GM23338 (cell line): ENCODE measurements at regions not wholly inside any gene's neighbourhood (a gene's known extent, or its start where the extent isn't known, plus 50 kb on each side); places are given as distances from the start of the nearest gene placed in this dataset.

Experiments
- ATAC-seq: fragments of 200-7000 bp; cut with Tn5 transposase; 3 replicates; pipeline ENCODE4 v1.9.1; 2020
- DNase-seq: peaks from one replicate; pipeline ENCODE4 v3.0.0-alpha.2; 2015; ENCODE audit warnings: low spot score
- H2AFZ ChIP-seq: fragments of 200-600 bp; sonication (generic); 2 replicates; pipeline ENCODE4 v1.8.0; 2016; ENCODE audit warnings: antibody characterized with exemption, mild to moderate bottlenecking, moderate library complexity
- H3F3A ChIP-seq: fragments of 200-600 bp; sonication (generic); replicated peaks from 2 replicates; pipeline ENCODE4 v1.8.0; 2017; ENCODE audit warnings: antibody characterized with exemption, mixed run types, low read depth
- H3K27ac ChIP-seq: fragments of 200-600 bp; sonication (generic); 2 replicates; pipeline ENCODE4 v1.6.1; 2016; ENCODE audit warnings: low read depth
- H3K27me3 ChIP-seq: fragments of 200-600 bp; sonication (generic); 2 replicates; pipeline ENCODE4 v1.8.0; 2016; ENCODE audit warnings: mild to moderate bottlenecking, mixed run types, moderate library complexity; ENCODE audit not compliant: insufficient read depth
- H3K36me3 ChIP-seq: fragments of 200-600 bp; sonication (generic); 2 replicates; pipeline ENCODE4 v1.8.0; 2016; ENCODE audit warnings: mild to moderate bottlenecking; ENCODE audit not compliant: insufficient read depth
- H3K4me1 ChIP-seq: fragments of 200-600 bp; sonication (generic); 2 replicates; pipeline ENCODE4 v1.8.0; 2016; ENCODE audit warnings: mild to moderate bottlenecking, moderate library complexity; ENCODE audit not compliant: insufficient read depth
- H3K4me2 ChIP-seq: fragments of 200-600 bp; sonication (generic); 2 replicates; pipeline ENCODE4 v1.7.1; 2017; ENCODE audit warnings: mixed run types
- H3K4me3 ChIP-seq: fragments of 200-600 bp; sonication (generic); 2 replicates; pipeline ENCODE4 v1.6.1; 2016; ENCODE audit warnings: mixed run types
- H3K79me2 ChIP-seq: fragments of 200-600 bp; sonication (generic); replicated peaks from 2 replicates; pipeline ENCODE4 v1.8.0; 2017; ENCODE audit warnings: mild to moderate bottlenecking; ENCODE audit not compliant: insufficient read depth
- H3K9me2 ChIP-seq: fragments of 200-600 bp; sonication (generic); 2 replicates; pipeline ENCODE4 v1.8.0; 2017; ENCODE audit not compliant: insufficient read depth
- H4K20me1 ChIP-seq: fragments of 200-600 bp; sonication (generic); replicated peaks from 2 replicates; pipeline ENCODE4 v1.8.0; 2017; ENCODE audit warnings: mild to moderate bottlenecking; ENCODE audit not compliant: insufficient read depth
- H3K27ac Mint-ChIP-seq: 2 replicates; pipeline ENCODE4 v1.8.0; 2020; ENCODE audit warnings: inconsistent platforms, mild to moderate bottlenecking, moderate library complexity, mixed read lengths
- H3K27me3 Mint-ChIP-seq: 3 replicates; pipeline ENCODE4 v1.8.0; 2022; ENCODE audit warnings: low read depth, mild to moderate bottlenecking, moderate library complexity, mixed read lengths, inconsistent platforms; ENCODE audit not compliant: insufficient read depth, poor library complexity
- H3K36me3 Mint-ChIP-seq: 3 replicates; pipeline ENCODE4 v1.8.0; 2021; ENCODE audit warnings: low read depth, mild to moderate bottlenecking, inconsistent platforms, moderate library complexity, mixed read lengths
- H3K4me1 Mint-ChIP-seq: 3 replicates; pipeline ENCODE4 v1.8.0; 2020; ENCODE audit warnings: mild to moderate bottlenecking, inconsistent platforms, mixed read lengths
- H3K4me3 Mint-ChIP-seq: 3 replicates; pipeline ENCODE4 v1.8.0; 2021; ENCODE audit warnings: moderate library complexity, mild to moderate bottlenecking, inconsistent platforms, mixed read lengths
- H3K9me3 Mint-ChIP-seq: 3 replicates; pipeline ENCODE4 v1.8.0; 2020; ENCODE audit warnings: moderate library complexity, mild to moderate bottlenecking, inconsistent platforms, mixed read lengths
- CREB1 ChIP-seq: fragments of 250-450 bp; sonication (Bioruptor Pico); IDR thresholded peaks from 2 replicates; pipeline ENCODE4 v1.5.0; 2020; ENCODE audit warnings: low read depth, mild to moderate bottlenecking, moderate library complexity
- EZH2 ChIP-seq: fragments of 200-600 bp; sonication (generic); IDR thresholded peaks from one replicate; pipeline ENCODE4 v1.8.0; 2017; ENCODE audit warnings: antibody characterized with exemption, mild to moderate bottlenecking, low read depth; ENCODE audit not compliant: unreplicated experiment
- JUNB ChIP-seq: IDR thresholded peaks from one replicate; pipeline ENCODE4 v1.6.1; 2016; ENCODE audit warnings: antibody characterized with exemption; ENCODE audit not compliant: unreplicated experiment
- ZNF114 ChIP-seq: fragments of 250-450 bp; sonication (Bioruptor Pico); IDR thresholded peaks from 2 replicates; pipeline ENCODE4 v1.5.0; 2020; ENCODE audit warnings: mild to moderate bottlenecking, moderate library complexity
- TF ChIP-seq, protein P1 (sequence below): fragments of 250-450 bp; sonication (Bioruptor Pico); IDR thresholded peaks from 2 replicates; pipeline ENCODE4 v1.5.0; 2020; ENCODE audit warnings: mild to moderate bottlenecking, moderate library complexity
- TF ChIP-seq, protein P2 (sequence below): IDR thresholded peaks from 2 replicates; pipeline ENCODE4 v1.6.1; 2016; ENCODE audit warnings: antibody characterized with exemption

DNA sequence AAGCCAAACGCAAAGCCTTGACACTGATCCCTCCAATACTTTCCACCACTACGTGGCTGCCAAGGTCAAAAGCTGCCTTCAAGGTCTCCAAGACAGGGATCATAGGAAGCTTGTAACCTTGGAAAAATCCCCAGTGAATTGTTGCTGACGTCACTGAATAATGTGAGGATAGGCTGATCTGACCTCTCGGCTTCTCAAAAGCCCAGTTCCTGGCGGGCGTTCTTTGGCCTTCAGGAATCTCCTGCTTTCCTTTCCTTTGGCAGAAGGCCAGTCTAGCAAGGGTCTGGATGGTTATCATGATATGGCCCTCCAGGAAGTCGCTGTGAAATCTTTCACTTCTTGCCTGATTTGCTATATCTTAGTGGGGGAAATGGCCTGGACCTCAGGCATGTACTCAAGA, 61.4 kb upstream of the TNFAIP3 start (continued):
- TF ChIP-seq, protein P1, sequence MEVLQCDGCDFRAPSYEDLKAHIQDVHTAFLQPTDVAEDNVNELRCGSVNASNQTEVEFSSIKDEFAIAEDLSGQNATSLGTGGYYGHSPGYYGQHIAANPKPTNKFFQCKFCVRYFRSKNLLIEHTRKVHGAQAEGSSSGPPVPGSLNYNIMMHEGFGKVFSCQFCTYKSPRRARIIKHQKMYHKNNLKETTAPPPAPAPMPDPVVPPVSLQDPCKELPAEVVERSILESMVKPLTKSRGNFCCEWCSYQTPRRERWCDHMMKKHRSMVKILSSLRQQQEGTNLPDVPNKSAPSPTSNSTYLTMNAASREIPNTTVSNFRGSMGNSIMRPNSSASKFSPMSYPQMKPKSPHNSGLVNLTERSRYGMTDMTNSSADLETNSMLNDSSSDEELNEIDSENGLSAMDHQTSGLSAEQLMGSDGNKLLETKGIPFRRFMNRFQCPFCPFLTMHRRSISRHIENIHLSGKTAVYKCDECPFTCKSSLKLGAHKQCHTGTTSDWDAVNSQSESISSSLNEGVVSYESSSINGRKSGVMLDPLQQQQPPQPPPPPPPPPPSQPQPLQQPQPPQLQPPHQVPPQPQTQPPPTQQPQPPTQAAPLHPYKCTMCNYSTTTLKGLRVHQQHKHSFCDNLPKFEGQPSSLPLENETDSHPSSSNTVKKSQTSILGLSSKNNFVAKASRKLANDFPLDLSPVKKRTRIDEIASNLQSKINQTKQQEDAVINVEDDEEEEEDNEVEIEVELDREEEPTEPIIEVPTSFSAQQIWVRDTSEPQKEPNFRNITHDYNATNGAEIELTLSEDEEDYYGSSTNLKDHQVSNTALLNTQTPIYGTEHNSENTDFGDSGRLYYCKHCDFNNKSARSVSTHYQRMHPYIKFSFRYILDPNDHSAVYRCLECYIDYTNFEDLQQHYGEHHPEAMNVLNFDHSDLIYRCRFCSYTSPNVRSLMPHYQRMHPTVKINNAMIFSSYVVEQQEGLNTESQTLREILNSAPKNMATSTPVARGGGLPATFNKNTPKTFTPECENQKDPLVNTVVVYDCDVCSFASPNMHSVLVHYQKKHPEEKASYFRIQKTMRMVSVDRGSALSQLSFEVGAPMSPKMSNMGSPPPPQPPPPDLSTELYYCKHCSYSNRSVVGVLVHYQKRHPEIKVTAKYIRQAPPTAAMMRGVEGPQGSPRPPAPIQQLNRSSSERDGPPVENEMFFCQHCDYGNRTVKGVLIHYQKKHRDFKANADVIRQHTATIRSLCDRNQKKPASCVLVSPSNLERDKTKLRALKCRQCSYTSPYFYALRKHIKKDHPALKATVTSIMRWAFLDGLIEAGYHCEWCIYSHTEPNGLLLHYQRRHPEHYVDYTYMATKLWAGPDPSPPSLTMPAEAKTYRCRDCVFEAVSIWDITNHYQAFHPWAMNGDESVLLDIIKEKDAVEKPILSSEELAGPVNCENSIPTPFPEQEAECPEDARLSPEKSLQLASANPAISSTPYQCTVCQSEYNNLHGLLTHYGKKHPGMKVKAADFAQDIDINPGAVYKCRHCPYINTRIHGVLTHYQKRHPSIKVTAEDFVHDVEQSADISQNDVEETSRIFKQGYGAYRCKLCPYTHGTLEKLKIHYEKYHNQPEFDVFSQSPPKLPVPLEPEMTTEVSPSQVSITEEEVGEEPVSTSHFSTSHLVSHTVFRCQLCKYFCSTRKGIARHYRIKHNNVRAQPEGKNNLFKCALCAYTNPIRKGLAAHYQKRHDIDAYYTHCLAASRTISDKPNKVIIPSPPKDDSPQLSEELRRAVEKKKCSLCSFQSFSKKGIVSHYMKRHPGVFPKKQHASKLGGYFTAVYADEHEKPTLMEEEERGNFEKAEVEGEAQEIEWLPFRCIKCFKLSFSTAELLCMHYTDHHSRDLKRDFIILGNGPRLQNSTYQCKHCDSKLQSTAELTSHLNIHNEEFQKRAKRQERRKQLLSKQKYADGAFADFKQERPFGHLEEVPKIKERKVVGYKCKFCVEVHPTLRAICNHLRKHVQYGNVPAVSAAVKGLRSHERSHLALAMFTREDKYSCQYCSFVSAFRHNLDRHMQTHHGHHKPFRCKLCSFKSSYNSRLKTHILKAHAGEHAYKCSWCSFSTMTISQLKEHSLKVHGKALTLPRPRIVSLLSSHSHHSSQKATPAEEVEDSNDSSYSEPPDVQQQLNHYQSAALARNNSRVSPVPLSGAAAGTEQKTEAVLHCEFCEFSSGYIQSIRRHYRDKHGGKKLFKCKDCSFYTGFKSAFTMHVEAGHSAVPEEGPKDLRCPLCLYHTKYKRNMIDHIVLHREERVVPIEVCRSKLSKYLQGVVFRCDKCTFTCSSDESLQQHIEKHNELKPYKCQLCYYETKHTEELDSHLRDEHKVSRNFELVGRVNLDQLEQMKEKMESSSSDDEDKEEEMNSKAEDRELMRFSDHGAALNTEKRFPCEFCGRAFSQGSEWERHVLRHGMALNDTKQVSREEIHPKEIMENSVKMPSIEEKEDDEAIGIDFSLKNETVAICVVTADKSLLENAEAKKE (CRISPR knock-in tag) = no peak
- TF ChIP-seq ZNF114 (CRISPR knock-in tag) (no peak), CREB1 (CRISPR knock-in tag) (no peak), JUNB (no peak)
- TF ChIP-seq, protein P2, sequence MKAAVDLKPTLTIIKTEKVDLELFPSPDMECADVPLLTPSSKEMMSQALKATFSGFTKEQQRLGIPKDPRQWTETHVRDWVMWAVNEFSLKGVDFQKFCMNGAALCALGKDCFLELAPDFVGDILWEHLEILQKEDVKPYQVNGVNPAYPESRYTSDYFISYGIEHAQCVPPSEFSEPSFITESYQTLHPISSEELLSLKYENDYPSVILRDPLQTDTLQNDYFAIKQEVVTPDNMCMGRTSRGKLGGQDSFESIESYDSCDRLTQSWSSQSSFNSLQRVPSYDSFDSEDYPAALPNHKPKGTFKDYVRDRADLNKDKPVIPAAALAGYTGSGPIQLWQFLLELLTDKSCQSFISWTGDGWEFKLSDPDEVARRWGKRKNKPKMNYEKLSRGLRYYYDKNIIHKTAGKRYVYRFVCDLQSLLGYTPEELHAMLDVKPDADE = no peak

DNA sequence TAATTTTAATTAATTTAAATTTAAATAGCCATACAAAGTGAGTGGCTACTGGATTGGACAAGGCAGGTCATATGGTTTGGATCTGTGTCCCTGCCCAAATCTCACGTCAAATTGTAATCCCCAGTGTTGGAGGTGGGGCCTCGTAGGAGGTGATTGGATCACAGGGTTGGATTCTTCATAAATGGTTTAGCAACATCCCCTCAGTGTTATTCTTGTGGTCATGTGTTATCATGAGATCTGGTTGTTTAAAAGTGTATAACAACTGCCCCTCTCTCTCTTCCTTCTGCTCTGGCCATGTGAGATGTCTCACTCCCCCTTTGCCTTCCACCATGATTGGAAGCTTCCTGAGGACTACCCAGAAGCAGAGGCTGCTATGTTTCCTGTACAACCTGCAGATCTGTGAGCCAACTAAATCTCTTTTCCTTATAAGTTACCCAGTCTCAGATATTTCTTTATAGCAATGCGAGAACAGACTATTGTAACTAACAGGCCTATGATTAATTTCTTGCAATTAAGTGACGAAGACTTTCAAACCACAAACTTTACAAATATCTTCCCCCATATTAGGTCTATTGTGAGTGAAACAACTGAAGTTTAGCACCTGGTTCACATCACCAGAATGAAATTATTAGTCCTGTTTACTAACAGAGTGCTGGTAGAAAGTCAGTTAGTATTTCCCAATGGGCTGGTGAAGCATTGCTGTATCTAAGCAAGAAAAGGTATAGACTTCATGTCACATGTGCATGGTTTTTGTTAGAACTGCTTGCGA, 60.0 kb upstream of the TNFAIP3 start:
- no peaks in the 10 kb centered on the region for H3F3A ChIP-seq
- no peak overlapping the region for H3K4me3 Mint-ChIP-seq
- no peak overlapping the region for H3K27ac ChIP-seq
- no peak overlapping the region for H3K4me2 ChIP-seq
- peak overlapping the region; percentile 66; the same call in 1 of the 2 replicates for H2AFZ ChIP-seq
- peaks cover 5% of the 10 kb centered on the region for H3K27me3 Mint-ChIP-seq
- ATAC-seq (no peak), DNase-seq (no peak)
- H3K27ac Mint-ChIP-seq = no peak overlapping the region
- H4K20me1 ChIP-seq = no peaks in the 10 kb centered on the region
- H3K4me1 Mint-ChIP-seq = no peaks in the 10 kb centered on the region; the same call in 2 of the 3 replicates
- H3K4me3 ChIP-seq = no peak overlapping the region
- H3K4me1 ChIP-seq = no peaks in the 10 kb centered on the region
- H3K36me3 ChIP-seq = no peaks in the 10 kb centered on the region
- H3K36me3 Mint-ChIP-seq = no peaks in the 10 kb centered on the region
- H3K79me2 ChIP-seq = no peaks in the 10 kb centered on the region
- H3K9me2 ChIP-seq = peaks cover 12% of the 10 kb centered on the region; the same call in 1 of the 2 replicates
- no peaks in the 10 kb centered on the region for H3K27me3 ChIP-seq
- H3K9me3 Mint-ChIP-seq = no peaks in the 10 kb centered on the region
- TF ChIP-seq, protein P1 (CRISPR knock-in tag) = no peak
- TF ChIP-seq EZH2 = no peak
